GM21576 (cell line): ENCODE measurements at regions not wholly inside any gene's neighbourhood (a gene's known extent, or its start where the extent isn't known, plus 50 kb on each side); places are given as distances from the start of the nearest gene placed in this dataset.
"Not testable (repeated sequence)": the region's sequence is repeated elsewhere in the genome, so short reads cannot be mapped to it uniquely, and the experiment has no call there.

Experiments
- ATAC-seq: cut with Tn5 transposase; IDR thresholded peaks from one replicate; pipeline ENCODE4 v1.9.1; 2021; ENCODE audit warnings: mild to moderate bottlenecking, moderate library complexity; ENCODE audit not compliant: unreplicated experiment

DNA sequence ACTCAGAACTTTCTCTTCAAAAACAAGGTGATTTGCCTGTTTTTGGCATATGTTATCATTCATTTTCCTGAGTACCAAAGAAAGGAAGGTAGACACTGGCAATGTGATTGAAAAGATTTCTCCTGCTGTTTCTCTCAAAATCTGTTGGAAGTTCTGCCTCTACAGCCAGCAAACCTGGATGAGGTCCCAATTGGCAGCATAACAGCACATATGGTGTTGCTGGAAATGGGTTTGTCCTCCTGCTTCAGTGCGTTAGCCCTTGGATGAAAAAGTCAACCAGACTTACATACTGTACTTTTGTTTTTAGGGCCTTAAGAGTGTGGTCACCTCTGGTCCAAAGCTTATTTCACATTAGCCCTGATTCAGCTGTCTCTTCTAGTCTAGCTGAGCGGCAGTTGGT is 237.6 kb upstream of the MME start:
- no peak for ATAC-seq

DNA sequence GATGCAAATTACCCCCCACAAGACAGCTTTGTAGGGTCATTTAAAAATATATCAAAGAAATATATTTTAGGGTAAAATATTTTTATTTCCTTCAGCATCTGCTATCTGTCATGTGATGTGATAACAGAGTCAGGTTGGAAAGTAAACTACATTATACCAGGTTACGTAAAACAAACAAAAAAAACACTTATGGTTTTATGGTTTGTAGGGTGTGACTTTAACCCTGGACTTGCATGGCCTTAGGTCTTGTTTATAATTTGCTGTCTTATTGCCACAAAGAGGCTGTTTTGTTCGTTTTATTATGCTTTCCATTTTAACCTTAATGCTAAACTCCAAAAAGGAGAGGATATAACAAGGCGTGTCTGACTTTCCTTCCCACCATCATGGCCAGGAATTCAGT is 244.5 kb upstream of the MME start:
- ATAC-seq: no peak

DNA sequence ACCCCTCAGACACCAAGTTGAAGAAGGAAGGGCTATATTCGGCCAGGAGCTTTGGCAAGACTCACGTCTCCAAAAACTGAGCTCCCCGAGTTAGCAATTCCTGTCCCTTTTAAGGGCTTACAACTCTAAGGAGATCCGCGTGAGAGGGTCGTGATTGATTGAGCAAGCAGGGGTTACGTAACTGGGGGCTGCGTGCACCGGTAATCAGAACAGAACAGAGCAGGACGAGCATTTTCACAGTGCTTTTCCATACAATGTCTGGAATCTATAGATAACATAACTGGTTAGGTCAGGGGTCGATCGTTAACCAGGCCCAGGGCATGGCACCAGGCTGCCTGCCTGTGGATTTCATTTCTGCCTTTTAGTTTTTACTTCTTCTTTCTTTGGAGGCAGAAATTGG is 245.3 kb upstream of the MME start:
- ATAC-seq: not testable (repeated sequence)

DNA sequence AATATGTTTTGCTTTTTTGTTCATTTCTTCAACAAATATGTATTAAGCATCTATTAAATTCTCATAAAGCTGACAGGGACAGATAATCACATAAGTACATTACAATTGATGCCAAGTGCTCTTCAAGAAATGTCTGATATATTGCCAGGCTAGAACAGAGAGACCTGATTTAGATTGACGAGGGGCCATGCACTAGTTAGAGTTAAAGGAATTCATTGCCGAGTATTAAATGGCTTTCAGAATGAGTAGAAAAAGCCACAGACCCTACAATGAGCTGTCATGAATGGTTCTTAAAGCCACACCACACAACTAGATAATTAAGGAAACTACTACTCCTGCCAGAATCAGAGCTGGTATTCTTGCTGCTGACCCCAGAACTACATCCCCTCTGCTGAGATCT is 250.2 kb upstream of the MME start:
- ATAC-seq: no peak

DNA sequence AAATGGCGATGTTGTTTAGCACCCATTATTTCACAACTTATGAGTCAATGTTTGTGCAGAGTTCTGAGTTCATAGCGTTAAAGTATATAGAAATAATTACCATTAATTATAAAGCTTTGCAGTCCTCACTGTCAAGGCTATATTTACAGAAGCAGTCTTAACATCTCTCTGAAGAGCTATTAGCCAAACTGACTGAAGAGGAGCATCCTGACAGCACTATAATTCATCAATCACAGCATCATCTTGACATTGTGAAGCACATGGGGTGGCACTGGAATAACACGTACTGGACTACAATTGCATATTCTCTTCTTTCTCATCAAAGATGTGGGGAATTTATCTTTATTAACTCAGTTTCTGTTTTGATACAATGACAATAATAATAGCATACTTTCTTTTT is 260.6 kb upstream of the MME start:
- no peak for ATAC-seq

DNA sequence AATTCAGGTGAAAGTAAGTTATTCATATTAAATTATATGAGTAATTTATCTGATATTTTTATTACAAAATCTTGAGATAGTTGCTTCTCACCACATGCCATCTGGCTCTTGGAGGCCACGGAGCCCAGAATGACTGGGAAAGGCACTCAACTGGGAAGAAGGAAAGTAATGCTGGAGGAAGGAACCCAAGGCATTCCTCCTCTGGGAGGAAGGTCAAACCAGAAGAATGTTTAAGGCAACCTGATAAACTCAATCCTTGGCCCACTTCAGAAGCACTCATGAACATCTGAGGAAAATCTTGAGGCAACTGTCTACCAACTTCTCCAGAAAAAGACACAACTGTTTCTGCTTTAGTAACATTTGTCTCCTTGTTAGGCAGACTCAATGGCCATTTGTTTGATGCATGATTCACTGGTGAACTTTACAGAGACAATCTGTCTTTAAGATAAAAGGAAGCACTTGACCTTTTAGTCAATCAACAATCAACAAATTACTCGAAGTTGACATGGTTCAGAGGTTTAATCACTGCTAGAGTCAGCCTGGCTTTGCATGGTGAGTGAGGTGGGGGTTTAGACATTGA is 261.4 kb upstream of the MME start:
- no peak for ATAC-seq

DNA sequence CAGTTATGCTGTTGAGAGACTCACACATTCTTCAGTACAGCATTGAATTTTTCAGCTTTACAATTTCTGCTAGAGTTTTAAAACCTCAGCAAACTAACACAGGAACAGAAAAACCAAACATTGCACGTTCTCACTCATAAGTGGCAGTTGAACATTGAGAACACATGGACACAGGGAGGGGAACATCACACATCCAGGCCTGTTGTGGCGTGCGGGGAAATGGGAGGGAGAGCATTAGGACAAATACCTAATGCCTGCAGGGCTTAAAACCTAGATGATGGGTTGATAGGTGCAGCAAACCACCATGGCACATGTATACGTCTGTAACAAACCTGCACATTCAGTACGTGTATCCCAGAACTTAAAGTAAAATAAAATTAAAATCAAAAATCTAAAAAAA is 270.1 kb upstream of the MME start:
- not testable (repeated sequence) for ATAC-seq

DNA sequence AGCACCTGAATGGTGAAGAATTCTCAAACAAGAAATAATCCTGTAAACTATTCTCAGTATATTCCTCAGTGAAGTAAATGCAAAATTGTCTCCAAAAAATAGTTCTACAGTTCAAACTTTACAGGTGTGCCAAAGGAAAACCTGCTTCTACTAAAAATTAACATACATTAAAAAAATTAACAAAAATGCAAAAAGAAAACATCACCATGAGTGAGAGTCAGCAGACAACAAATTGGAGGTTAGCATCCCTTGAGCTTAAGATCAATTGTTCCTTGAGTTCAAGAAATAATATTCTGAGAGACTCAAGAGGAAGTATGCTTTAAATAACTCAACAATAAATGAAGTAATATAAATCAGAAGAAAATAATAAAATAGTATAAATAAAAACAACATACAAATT is 278.4 kb upstream of the MME start:
- no peak for ATAC-seq

DNA sequence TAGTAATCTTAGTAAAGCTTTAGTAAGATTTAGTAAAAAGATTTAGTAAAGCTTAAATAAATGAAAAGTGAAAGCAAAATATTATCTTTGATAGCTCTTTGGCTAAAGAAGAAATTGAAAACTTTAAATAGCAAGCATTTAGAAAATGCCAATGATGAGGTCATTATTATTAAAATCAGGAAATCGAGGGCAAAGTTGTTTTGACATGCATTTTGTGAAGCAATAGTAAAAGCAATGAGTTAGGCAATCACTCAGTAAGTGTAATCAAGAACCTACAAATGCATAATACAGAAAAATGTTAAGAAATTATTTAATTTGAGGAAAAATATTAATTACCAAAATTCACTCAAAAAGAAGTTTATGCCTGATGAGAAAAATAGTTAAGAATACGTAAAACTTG is 280.3 kb upstream of the MME start:
- no peak for ATAC-seq

DNA sequence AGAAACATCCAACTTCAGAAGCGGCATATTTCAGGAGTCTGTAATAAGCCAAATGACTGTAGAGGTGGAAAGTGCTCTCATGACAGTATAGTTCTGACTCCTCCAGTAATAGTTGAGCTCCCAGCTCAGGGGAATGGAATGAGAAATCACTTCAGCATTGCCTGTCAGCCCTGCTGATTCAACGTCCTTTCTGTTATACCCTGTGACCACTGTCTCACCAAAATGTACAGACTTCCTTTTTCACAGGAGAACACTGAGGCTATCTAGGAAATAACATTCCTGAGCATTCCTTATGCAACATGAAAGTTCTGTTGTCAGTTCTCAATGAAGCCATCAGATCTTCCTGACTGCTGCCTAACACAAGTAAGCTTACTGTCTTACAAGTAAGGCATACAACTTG is 284.5 kb upstream of the MME start:
- no peak for ATAC-seq

DNA sequence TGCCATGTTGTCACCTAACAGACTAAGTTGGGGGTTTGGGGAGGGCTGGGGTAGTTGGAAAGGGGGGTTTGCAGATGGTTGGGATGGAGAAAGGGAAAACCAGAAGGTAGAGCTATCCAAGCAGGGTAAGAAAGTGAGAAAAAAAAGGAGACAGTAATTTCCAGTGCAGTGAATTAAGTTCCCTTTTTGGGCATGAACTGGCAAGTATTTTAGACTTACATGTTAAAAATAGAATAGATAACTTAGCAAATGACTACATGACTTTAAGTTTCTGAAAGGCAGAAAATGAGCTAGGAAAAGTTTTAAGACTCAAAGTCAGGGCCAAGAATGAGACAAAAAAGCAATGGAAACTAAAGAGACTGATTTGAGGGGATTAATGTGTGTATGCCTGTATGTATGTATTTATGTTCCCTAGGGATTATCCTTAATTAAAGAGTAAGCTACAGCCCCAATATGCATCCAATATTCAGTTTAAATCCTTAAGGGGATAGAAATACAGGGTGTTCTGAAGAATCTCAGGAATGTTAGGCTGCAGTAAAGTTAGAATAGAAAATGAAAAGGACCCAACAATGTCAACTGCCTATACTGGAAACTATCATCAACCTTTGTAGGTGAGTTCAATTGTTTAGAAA is 285.2 kb upstream of the MME start:
- no peak for ATAC-seq

DNA sequence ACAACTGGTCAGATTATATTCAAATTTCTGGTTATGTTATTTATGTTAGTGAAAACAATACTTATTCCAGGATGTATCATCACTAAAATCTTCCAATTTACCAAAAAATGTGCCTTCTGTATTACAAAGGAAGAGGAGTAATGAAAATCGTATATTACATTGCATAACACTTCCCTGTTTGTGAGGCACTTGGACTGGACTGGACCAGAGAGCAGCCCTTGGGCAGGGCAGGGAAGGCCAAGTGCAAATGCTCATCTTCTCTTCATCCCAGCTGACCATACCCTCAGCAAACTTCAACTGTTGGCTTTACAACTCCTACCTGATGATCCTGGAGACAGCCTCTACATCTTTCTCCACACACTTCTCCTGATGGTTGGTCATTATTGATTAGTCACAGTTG is 285.7 kb upstream of the MME start:
- ATAC-seq: no peak

DNA sequence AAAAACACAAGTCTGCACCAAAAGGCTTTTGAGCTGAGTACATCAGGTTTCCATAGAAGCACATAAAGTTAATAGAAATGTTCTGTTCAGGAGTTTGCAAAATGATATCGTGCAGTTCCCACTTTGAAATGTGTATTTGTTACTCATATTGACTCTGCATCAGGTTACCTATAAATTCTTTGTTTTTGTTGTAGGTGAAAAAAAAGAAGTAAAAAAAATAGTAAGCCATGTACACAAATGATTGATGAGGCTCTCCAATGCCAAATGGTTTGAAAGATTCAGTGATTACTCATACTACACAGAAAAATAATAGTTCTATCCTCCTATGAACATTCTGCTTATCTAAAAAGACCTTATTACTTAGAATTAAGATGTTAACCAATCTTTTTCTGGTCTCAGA is 287.3 kb upstream of the MME start:
- ATAC-seq: no peak

DNA sequence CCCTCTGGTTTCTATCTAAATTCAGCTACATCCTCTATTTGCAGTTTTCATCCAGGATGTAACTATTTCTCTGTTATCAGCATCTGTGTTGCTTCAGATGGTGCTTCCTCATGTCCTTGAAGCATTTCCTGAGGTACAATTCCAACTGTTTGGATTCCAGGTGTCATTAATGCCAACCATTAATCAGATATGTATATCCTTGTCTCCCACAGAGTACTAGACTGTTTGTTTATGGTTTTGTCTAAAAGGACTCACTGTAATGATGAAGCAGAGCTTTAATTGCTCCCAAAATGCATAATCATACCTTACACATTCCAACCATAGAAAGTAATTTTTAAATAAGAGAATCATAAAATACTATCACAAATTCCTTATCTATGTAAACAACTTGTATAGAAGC is 288.5 kb upstream of the MME start:
- no peak for ATAC-seq

DNA sequence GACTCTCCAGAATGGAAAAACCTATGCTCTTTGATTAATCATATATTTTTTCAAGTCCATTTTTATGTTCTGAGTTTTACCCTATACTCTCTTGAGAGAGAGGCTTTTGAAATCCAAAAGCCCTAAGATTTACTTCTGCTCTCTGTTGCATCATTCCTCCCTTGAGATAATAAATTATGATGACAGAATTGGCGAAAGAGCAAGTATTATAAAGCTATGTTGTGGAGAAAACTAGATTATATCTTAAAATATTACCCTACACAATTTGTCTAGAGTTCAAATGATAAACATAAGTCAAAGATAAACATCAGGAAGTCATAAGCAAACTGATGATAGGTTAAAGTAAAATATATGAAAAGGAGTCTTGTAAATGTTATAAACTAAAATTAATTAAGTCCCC is 293.4 kb upstream of the MME start:
- ATAC-seq: no peak

DNA sequence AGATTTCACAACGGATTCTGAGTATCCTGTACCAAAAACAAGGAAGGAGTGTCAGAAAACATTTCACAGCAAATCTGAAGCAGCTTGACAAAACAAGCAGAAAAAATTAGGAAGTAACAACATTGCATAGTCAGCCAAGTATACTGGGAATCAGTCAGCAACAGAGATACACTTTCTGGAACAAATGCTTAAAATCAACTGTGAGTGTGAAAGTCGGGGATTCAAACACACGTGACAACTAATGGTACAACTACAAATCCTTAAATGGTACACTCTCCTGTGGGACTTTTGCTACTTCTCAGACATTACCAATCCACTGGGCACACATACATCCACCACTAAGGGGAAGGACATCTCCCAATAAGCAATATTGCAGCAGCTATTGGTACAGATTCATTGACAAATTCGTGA is 296.6 kb upstream of the MME start:
- no peak for ATAC-seq

DNA sequence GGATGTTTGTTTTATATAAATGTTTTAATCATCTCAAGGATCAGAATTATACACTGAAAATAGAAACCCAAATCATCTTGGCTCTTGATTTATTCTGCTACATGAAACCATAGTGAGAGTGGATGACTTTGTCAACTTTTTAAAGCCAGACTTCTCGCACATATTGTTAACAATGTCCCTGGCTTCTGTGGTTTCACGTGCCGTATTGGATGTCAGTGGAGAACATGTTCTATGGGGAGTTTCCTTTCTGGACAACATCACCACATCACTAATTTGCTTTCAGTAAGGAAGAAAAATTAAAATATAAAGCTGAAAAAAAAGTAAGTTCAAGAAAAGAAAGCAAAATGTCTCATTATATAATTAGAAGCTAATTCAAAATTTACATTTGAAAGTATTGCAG is 297.1 kb upstream of the MME start:
- ATAC-seq: no peak

DNA sequence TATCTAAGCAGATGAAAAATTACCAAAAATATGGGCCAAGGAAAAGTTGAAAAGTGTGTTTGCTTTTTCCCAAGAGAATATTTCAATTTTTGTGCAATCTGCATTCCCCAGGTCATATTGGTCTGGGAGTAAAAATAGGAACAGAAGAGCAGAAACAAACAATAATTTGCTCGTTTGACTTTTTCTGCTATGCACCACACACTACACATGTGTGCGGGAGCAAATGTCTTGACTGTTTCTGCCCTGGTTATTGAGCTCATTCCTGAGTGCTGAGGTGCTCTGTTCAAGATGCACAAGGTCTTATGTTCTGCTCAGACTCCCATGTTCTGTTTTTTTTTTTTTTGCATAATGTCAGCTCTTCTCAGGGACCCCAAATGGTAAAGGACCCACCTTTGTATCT is 298.0 kb upstream of the MME start:
- no peak for ATAC-seq

DNA sequence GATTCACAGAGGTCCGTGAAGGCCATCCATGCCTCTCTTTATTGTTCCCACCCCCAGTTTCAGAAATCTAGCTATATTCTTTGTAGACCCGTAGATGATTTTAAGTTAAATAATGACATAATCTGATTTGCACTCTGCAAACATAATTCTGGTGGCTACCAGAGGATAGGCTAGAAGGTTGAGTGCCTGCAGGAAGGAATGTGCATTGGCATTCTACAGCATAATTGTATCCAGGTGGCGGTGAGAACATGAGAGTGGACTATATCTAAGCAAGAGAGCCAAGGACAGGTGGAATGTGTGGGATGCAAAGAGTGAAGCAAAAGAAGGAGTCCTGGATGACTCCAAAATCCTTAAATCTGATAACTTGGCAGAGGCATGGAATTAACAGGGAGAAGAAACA is 298.5 kb upstream of the MME start:
- ATAC-seq: no peak

DNA sequence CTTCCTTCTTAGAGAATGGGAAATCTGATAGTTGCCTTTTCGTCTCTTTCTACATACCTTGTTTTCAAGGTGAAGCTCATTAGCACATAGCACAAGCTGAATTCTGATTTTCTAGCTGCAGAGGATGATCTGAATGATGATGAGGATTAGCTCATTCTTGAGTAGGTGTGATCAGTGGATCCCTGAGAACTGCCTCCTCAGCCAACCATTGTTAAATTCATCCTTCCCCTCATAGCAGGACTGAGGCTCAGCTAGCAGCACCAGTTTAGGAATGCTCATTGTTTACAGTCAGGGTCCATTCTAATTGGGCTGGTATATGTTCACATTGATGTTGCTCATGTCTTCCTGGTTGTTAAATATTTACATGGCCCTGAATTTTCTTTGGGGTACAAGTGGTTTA is 299.9 kb upstream of the MME start:
- ATAC-seq: no peak

DNA sequence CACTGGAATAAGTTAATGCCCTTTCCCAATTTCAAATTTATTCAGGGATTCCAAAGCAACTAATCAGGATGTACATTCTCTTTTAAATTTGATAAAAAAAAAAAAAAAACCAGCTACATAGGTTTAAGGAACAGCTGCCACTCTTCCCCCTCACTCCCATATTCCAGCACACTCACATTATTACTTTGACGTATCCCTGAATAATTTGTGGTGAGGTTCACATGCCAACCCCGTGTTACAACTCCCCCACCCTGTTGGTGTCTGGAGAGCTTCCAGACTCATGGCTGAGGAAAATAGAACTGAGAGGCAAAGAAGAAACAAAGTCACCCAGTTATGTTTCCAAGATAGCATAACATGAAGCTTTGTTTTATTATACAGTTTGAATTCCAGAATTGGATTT is 300.5 kb upstream of the MME start:
- ATAC-seq: no peak

DNA sequence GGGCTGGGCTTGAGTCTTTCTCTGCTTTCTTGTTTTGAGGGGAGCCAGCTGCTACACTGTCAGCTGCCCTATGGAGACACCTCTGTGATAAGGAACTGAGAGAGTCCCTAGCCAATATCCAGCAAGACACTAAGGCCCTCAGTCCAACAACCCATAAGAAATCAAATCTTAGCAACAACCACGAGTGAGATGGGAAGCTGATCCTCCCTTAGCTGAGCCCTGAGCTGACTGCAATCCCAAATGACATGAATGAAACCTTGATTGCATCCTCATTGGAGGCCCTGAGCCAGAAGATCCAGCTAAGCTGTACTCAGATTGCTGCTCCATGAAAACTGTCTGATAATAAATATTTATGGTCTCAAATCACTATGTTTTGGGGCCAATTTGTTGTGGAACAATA is 302.1 kb upstream of the MME start:
- ATAC-seq: no peak

DNA sequence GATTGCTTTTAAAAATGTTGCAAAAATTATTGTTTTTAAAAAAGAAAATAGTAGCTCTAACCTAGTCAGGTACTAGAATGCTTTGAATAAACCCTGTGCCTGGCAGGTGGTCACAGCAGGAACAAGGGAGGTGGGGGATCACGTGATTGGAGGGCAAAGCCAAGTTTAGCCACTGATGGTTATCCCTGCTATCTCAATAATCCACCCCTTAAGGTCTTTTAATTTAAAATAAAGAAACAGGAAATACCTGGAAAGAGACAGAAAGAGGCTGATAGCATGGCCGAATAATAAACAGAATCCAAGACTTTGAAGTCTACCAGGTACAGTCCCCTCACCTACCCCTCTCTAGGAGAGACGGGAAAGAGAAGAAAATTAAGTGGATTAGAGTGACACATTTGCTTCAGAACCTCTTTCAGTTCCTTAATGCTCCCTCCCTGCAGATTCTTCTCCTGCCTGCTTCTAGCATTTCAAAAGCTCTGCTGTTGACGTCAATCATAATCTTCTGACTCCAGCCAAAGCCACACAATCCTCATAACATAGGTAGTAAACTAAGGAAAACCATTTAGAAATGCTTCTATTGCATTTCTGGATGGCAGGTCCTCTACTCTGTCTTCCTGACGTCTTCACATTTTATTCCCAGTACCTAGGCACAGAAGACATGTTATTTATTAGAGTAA is 303.4 kb upstream of the MME start:
- no peak for ATAC-seq
